Spinal cord (tissue), 9 donors: ENCODE measurements at regions not wholly inside any gene's neighbourhood (a gene's known extent, or its start where the extent isn't known, plus 50 kb on each side); places are given as distances from the start of the nearest gene placed in this dataset.
"Not testable (repeated sequence)": the region's sequence is repeated elsewhere in the genome, so short reads cannot be mapped to it uniquely, and the experiment has no call there.

Experiments used
- DNase-seq, 6 donors: peaks; one replicate each; pipeline versions ENCODE4 v3.0.0 to v3.0.0-alpha.2; 2013 to 2015; ENCODE audit warnings: low spot score in 6 of 6, low read depth in 4 of 6
- H3K27ac ChIP-seq: one replicate; pipeline ENCODE4 v1.5.1; 2013; ENCODE audit warnings: low read depth, low read length, control low read depth
- H3K27me3 ChIP-seq: one replicate; pipeline ENCODE4 v1.6.1; 2013; ENCODE audit warnings: low read length; ENCODE audit not compliant: control insufficient read depth, insufficient read depth
- H3K36me3 ChIP-seq: one replicate; pipeline ENCODE4 v1.6.1; 2013; ENCODE audit warnings: low read length; ENCODE audit not compliant: control insufficient read depth, insufficient read depth
- H3K4me1 ChIP-seq: one replicate; pipeline ENCODE4 v1.6.1; 2013; ENCODE audit warnings: low read length; ENCODE audit not compliant: control insufficient read depth, insufficient read depth
- H3K4me3 ChIP-seq: one replicate; pipeline ENCODE4 v1.5.1; 2013; ENCODE audit warnings: low read depth, low read length, control low read depth
- H3K9me3 ChIP-seq: one replicate; pipeline ENCODE4 v1.6.1; 2013; ENCODE audit warnings: low read length; ENCODE audit not compliant: control insufficient read depth, insufficient read depth
- WGBS: methylation state at CpG from one replicate; pipeline ENCODE4 v1.1.5; 2013; ENCODE audit warnings: missing lambda C conversion rate; ENCODE audit not compliant: insufficient coverage; 5-methylcytosine and 5-hydroxymethylcytosine counted together
- donor health status: healthy.

- Histone ChIP-seq H3K27ac (no peak overlapping the region), H3K36me3 (no peaks in the 10 kb centered on the region), H3K9me3 (no peaks in the 10 kb centered on the region), H3K4me3 (no peak overlapping the region), H3K27me3 (no peaks in the 10 kb centered on the region), H3K4me1 (peaks cover 11% of the 10 kb centered on the region)
- WGBS, result no CpG with 5 or more reads among the region's 3 CpGs
- DNase-seq, result no peak
Observed at GRCh38 chr11:123349382-123349781, 80.7 kb upstream of the GRAMD1B start.

GRCh38 chr11:123344790-123345357, 85.2 kb upstream of the GRAMD1B start:
- no peaks in the 10 kb centered on the region for H3K9me3 ChIP-seq
- no peaks in the 10 kb centered on the region for H3K36me3 ChIP-seq
- no peaks in the 10 kb centered on the region for H3K27me3 ChIP-seq
- 0% methylated on average over 1 of the region's 2 CpGs for WGBS
- H3K27ac ChIP-seq, result no peak overlapping the region
- no peak overlapping the region for H3K4me3 ChIP-seq
- peak in 2 of 6 donors; percentile 53 to 83 for DNase-seq
- H3K4me1 ChIP-seq, result peaks cover 2% of the 10 kb centered on the region

DNA sequence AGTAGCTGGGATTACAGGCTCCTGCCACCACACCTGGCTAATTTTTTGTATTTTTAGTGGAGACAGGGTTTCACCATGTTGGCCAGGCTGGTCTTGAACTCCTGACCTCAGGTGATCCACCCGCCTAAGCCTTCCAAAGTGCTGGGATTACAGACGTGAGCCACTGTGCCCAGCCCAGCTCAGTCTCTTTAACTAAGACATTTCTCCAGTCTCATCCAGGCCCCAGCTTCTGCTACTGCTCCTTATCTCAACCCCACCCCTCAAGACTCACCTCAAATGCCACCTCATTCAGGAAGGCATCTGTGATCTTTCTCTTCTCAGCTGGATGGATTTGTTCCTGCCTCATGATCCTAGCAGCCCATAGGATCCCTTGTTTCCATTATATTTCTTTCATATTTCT, 85.9 kb upstream of the GRAMD1B start:
- not testable (repeated sequence) for H3K4me1 ChIP-seq, DNase-seq, H3K27me3 ChIP-seq, H3K27ac ChIP-seq, H3K4me3 ChIP-seq, H3K9me3 ChIP-seq, H3K36me3 ChIP-seq
- 87% methylated on average over 2 of the region's 2 CpGs for WGBS

DNA sequence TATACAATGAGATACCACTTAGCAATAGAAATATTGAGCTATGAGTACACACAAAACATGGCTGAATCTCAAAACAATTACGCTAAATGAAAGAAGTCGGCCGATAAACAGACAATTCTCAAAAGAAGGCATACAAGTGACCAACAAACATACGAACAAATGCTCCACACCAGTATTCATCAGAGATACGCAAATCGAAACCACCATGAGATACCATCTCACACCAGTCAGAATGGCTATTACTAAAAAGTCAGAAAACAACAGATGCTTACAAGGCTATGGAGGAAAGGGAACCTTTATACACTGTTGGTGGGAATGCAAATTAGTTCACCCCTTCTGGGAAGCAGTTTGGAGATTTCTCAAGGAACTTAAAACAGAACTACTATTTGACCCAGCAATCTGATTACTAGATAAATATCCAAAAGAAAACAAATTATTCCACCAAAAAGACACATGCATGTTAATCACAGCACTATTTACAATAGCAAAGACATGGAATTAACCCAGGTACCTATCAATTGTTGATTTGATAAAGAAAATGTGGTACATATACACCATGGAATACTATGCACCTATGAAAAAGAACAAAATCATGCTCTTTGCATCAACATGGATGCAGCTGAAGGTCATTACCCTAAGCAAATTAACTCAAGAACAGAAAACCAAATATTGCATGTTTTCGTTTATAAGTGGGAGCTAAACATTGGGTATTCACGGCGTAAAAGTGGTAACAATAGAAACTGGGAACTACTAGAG, 90.9 kb upstream of the GRAMD1B start:
- Histone ChIP-seq H3K36me3 (no peaks in the 10 kb centered on the region), H3K27me3 (no peaks in the 10 kb centered on the region), H3K27ac (no peak overlapping the region), H3K4me1 (no peaks in the 10 kb centered on the region), H3K4me3 (no peak overlapping the region), H3K9me3 (no peaks in the 10 kb centered on the region)
- 96% methylated on average over 4 of the region's 9 CpGs for WGBS
- no peak for DNase-seq

DNA sequence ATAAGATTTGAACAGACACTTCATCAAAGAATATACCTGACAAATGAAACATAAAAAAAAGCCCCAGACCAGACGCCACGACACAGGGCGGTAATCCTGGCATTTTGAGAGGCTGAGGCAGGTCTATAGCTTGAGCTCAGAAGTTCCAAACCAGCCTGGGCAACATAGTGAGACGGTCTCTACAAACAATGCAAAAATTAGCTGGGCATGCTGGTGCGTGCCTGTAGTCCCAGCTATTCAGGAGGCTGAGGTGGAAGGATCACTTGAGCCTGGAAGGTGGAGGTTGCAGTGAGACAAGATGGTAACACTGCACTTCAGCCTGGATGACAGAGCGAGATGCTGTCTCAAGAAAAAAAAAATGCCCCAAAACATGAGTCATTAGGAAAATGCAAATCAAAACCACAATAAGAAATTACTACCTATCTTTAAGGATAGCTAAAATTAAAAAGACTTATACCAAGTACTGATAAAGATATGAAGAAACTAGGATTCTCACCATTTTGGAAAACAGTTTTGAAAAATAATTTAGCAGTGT, 91.7 kb upstream of the GRAMD1B start:
- Histone ChIP-seq H3K36me3 (no peaks in the 10 kb centered on the region), H3K4me3 (no peak overlapping the region), H3K27ac (no peak overlapping the region), H3K4me1 (no peaks in the 10 kb centered on the region), H3K9me3 (no peaks in the 10 kb centered on the region), H3K27me3 (no peaks in the 10 kb centered on the region)
- DNase-seq, result no peak
- 95% methylated on average over 4 of the region's 6 CpGs for WGBS

DNA sequence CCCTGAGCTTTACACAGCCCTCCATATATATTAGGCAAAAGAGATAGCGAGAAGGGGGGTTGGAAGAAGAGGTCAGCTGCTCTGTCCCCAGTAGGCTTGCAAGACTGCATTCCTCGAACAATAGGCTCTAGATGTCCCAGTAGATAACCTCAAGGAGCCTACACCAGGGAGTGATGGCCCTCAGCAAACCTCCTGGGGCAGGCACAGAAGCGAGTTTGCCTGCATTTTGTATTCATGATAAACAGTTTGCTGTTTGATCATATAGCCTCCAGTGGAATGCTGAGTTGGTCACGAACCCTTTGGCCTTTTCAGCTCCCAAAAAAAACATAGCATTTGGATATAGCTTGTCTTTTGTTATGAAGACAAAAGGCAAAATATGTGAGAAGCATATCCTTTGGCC, 95.1 kb upstream of the GRAMD1B start:
- H3K36me3 ChIP-seq, result no peaks in the 10 kb centered on the region
- H3K27ac ChIP-seq, result no peak overlapping the region
- no peaks in the 10 kb centered on the region for H3K4me1 ChIP-seq
- no peak overlapping the region for H3K4me3 ChIP-seq
- WGBS, result 92% methylated on average over 2 of the region's 4 CpGs
- H3K27me3 ChIP-seq, result no peaks in the 10 kb centered on the region
- H3K9me3 ChIP-seq, result no peaks in the 10 kb centered on the region
- DNase-seq, result no peak

- not testable (repeated sequence) for H3K27me3 ChIP-seq, H3K4me3 ChIP-seq, H3K4me1 ChIP-seq, H3K36me3 ChIP-seq, DNase-seq, H3K27ac ChIP-seq, H3K9me3 ChIP-seq
- WGBS, result 100% methylated on average over 1 of the region's 1 CpG
Observed at GRCh38 chr11:123332577-123332976, 97.5 kb upstream of the GRAMD1B start.

- no peaks in the 10 kb centered on the region for H3K27me3 ChIP-seq
- H3K36me3 ChIP-seq, result no peaks in the 10 kb centered on the region
- H3K27ac ChIP-seq, result no peak overlapping the region
- 20% methylated on average over 1 of the region's 2 CpGs for WGBS
- no peak overlapping the region for H3K4me3 ChIP-seq
- H3K4me1 ChIP-seq, result no peaks in the 10 kb centered on the region
- no peak for DNase-seq
- H3K9me3 ChIP-seq, result no peaks in the 10 kb centered on the region
Observed at GRCh38 chr11:123330948-123331347, 99.1 kb upstream of the GRAMD1B start.

GRCh38 chr11:123330471-123330870, 99.6 kb upstream of the GRAMD1B start:
- no CpG with 5 or more reads among the region's 2 CpGs for WGBS
- Histone ChIP-seq H3K36me3 (no peaks in the 10 kb centered on the region), H3K27ac (no peak overlapping the region), H3K4me3 (no peak overlapping the region), H3K27me3 (no peaks in the 10 kb centered on the region), H3K9me3 (no peaks in the 10 kb centered on the region), H3K4me1 (no peaks in the 10 kb centered on the region)
- no peak for DNase-seq

GRCh38 chr11:123330071-123330470, 100.0 kb upstream of the GRAMD1B start:
- Histone ChIP-seq H3K4me1 (no peaks in the 10 kb centered on the region), H3K27ac (no peak overlapping the region), H3K27me3 (no peaks in the 10 kb centered on the region), H3K4me3 (no peak overlapping the region), H3K36me3 (no peaks in the 10 kb centered on the region), H3K9me3 (no peaks in the 10 kb centered on the region)
- DNase-seq, result peak in 2 of 6 donors; percentile 55
- no CpG with 5 or more reads among the region's 4 CpGs for WGBS
